Stimulated activated effector memory CD8-positive, alpha-beta T cell treated with anti-CD3 and anti-CD28 coated beads, Interleukin-12 subunit alpha, Interleukin-12 subunit beta, amount 100 ng/mL, for 72 hours (primary cell): ENCODE measurements at regions not wholly inside any gene's neighbourhood (a gene's known extent, or its start where the extent isn't known, plus 50 kb on each side); places are given as distances from the start of the nearest gene placed in this dataset.
A peak's percentile ranks its signal among the peaks of the same experiment; 100 is the strongest.

ENCODE experiments used
- ATAC-seq: fragments of 150-1000 bp; cut with Tn5 transposase; 2 replicates; pipeline ENCODE4 v1.10.0; 2021
- DNase-seq, 2 donors: peaks; one replicate each; pipeline ENCODE4 v3.0.0; 2021 to 2022; ENCODE audit warnings: low spot score in 2 of 2
- H3K27ac Mint-ChIP-seq: one replicate; pipeline ENCODE4 v1.8.0; 2022; ENCODE audit warnings: mild to moderate bottlenecking, mixed read lengths
- H3K36me3 Mint-ChIP-seq: one replicate; pipeline ENCODE4 v1.8.0; 2022; ENCODE audit warnings: mild to moderate bottlenecking, mixed read lengths
- H3K4me1 Mint-ChIP-seq: one replicate; pipeline ENCODE4 v1.8.0; 2022; ENCODE audit warnings: mixed read lengths
- H3K4me3 Mint-ChIP-seq: one replicate; pipeline ENCODE4 v1.8.0; 2022; ENCODE audit warnings: mild to moderate bottlenecking, mixed read lengths
- H3K9me3 Mint-ChIP-seq: one replicate; pipeline ENCODE4 v1.8.0; 2022; ENCODE audit warnings: mixed read lengths

DNA sequence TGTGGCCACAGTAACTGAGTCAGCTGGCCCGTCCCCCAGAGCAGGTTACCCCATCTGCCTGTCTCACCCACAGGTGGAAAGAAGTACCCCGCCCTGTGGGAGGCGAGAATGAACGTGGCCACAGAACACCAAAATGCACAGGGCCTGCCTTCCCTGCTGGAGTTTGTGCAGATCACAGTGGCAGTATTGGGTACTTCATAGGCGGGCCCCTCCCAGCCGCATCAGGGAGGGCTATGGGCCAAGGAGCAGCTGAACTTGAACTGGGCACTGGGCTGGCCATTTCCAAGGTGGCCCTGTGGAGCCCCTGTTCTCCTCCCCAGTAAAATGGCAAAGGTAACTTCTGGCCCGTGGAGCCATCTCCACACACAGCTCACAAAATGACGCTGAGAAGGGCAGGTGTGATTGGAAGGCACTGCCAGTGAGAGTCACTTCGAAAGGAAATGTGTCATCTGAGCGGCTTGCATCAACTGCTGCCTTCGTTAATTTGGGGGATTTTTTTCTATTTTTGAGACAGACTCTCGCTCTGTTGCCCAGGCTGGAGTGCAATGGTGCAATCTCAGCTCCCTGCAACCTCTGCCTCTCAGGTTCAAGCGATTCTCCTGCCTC is 162.9 kb downstream of the ENGASE start:
- H3K4me3 Mint-ChIP-seq = no peak overlapping the region
- no peak overlapping the region for H3K27ac Mint-ChIP-seq
- ATAC-seq (no peak), DNase-seq (no peak)
- no peaks in the 10 kb centered on the region for H3K4me1 Mint-ChIP-seq
- no peaks in the 10 kb centered on the region for H3K9me3 Mint-ChIP-seq
- no peaks in the 10 kb centered on the region for H3K36me3 Mint-ChIP-seq

DNA sequence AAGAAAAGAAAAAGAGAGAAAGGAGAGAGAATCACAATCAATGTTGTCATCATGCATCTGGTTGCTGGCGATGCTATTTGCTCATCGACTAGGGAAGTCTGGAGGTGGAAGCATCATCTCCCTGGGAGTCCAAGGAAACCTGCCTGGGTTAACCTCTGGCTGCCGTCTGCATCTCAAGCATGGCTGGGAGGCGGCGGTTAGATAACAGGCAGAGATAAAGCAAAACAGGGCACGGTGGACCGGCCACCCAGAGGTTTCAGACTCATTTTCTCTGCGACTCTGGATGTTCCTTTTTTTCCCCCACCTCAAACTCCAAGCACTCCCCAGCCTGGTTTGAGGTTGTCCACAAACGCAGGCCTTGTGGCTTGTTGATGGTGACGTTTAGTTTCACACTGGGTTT is 161.2 kb downstream of the ENGASE start:
- Mint-ChIP-seq H3K9me3 (no peaks in the 10 kb centered on the region), H3K4me3 (no peak overlapping the region), H3K36me3 (no peaks in the 10 kb centered on the region), H3K27ac (no peak overlapping the region), H3K4me1 (no peaks in the 10 kb centered on the region)
- no peak for ATAC-seq
- no peak for DNase-seq

DNA sequence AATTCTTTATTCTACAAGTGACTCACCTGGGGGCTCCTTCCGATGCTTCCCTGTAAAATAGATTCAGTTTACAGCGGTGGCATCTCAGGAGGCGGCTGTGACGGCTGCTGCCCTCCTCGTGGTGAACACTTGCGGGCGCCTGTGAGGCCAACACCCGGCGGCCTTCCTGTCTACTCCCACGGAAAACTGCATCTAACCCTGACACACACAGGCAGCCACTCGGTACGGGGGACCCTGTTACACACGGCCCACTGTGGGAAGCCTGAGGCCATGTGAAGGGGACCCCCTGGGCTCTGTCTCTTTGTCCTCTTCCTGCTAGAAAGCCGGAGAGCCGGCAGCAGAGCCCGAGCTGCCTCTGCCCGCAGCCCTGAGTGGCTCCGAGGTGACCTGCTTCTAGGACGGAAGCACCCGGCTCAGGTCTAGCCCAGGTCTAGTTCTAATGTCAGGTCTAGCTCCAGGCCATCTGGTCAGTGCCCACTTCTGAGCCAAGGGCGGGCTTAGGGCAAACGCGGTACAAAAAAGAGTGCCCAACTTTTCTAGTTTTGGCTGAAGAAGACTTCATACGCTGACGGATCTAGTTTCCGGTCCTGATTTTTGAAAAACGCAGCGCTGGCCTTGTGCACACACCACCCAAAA is 159.4 kb downstream of the ENGASE start:
- H3K4me3 Mint-ChIP-seq = no peak overlapping the region
- H3K4me1 Mint-ChIP-seq = no peaks in the 10 kb centered on the region
- no peaks in the 10 kb centered on the region for H3K36me3 Mint-ChIP-seq
- DNase-seq (no peak), ATAC-seq (no peak)
- no peak overlapping the region for H3K27ac Mint-ChIP-seq
- H3K9me3 Mint-ChIP-seq = no peaks in the 10 kb centered on the region

DNA sequence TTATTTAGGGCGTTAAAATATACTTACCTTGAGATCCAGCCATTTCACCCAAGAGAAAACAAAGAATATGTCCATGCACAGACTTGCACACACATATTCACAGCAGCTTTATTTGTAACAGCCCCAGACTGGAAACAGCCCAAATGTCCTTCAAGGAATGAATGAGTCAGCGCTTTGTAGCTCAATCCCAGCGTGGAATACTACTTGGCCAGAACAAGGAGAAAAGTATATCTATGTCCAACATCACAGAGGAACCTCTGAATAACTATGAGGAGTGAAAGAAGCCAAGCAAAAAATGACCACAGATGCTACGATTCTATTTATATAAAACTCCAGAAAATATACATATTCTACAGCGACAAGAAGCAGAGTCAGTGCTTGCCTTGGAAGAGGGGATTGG is 158.3 kb downstream of the ENGASE start:
- Mint-ChIP-seq H3K4me1 (no peaks in the 10 kb centered on the region), H3K36me3 (no peaks in the 10 kb centered on the region), H3K9me3 (no peaks in the 10 kb centered on the region), H3K27ac (no peak overlapping the region), H3K4me3 (no peak overlapping the region)
- DNase-seq (no peak), ATAC-seq (no peak)

DNA sequence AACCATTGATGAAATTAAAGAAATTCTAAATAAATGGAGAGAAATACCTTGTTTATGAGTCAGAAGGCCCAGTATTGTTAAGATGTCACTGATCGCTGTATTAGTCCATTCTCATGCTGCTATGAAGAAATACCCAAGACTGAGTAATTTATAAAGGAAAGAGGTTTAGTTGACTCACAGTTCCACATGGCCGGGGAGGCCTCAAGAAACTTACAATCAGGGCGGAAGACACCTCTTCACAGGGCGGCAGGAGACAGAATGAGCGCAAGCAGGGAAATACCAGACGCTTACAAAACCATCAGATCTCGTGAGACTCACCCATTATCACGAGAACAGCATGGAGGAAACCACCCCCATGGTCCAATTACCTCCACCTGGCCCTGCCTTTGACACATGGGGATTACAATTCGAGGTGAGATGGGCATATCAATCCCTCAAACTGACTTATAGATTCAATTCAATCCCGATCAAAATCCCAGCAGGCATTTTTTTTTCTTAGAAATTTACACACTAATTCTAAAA is 157.2 kb downstream of the ENGASE start:
- ATAC-seq (no peak), DNase-seq (no peak)
- Mint-ChIP-seq H3K4me3 (no peak overlapping the region), H3K27ac (no peak overlapping the region), H3K4me1 (no peaks in the 10 kb centered on the region), H3K9me3 (no peaks in the 10 kb centered on the region), H3K36me3 (no peaks in the 10 kb centered on the region)

GRCh38 chr17:79230576-79230975 is 156.0 kb downstream of the ENGASE start:
- no peak for DNase-seq
- Mint-ChIP-seq H3K9me3 (no peaks in the 10 kb centered on the region), H3K4me1 (no peaks in the 10 kb centered on the region), H3K4me3 (no peak overlapping the region), H3K36me3 (no peaks in the 10 kb centered on the region), H3K27ac (no peak overlapping the region)
- no peak for ATAC-seq

GRCh38 chr17:79226037-79226436 is 151.4 kb downstream of the ENGASE start:
- H3K4me3 Mint-ChIP-seq = no peak overlapping the region
- no peak overlapping the region for H3K27ac Mint-ChIP-seq
- no peaks in the 10 kb centered on the region for H3K36me3 Mint-ChIP-seq
- H3K9me3 Mint-ChIP-seq = no peaks in the 10 kb centered on the region
- DNase-seq = no peak
- H3K4me1 Mint-ChIP-seq = no peaks in the 10 kb centered on the region
- no peak for ATAC-seq

DNA sequence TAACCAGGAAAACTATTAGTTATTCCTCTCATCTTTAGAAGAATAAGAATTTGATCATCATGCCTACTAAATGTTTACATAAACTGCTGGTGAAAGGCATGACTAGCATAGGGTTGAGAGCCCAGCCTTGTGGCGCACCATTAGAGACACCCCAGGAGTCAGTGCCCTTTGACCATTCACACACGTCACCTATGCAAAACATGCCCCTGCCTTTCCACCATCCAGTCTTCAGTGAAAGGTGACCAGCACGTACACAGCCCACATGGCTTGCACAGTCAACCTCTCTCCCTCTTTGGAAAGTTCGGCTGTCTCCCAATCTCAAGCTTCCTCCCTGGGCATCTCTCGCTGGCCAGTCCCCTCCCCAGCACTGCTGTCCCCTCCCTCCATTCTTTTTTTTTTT is 150.3 kb downstream of the ENGASE start:
- peaks cover 8% of the 10 kb centered on the region for H3K4me1 Mint-ChIP-seq
- no peak for ATAC-seq
- no peak overlapping the region for H3K27ac Mint-ChIP-seq
- no peak overlapping the region for H3K4me3 Mint-ChIP-seq
- H3K9me3 Mint-ChIP-seq = no peaks in the 10 kb centered on the region
- H3K36me3 Mint-ChIP-seq = peaks cover 6% of the 10 kb centered on the region
- DNase-seq = no peak

- Mint-ChIP-seq H3K4me3 (no peak overlapping the region), H3K27ac (no peak overlapping the region), H3K9me3 (no peaks in the 10 kb centered on the region), H3K36me3 (peaks cover 6% of the 10 kb centered on the region), H3K4me1 (peaks cover 8% of the 10 kb centered on the region)
- no peak for ATAC-seq
- DNase-seq = no peak
Measured at GRCh38 chr17:79224476-79224875, 149.9 kb downstream of the ENGASE start.

DNA sequence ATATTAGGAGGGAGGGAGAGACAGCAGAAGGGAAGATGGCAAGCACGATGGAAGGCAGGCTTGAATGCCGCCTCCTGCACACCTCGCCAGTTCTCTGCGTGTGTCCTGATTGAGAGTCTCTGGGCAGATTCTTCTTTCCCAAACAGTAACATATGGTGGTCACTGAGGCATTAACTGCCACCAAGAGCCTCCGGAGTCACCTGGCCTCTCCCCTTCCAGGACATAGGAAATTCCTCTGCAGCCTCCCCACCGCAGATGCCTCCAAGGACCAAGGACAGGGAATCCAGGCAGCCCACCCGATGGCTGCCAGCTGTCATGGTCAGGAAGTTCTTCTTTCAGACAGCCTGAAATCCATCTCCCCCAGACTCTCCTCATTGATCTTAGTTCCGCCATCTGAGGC is 149.3 kb downstream of the ENGASE start:
- no peak overlapping the region for H3K27ac Mint-ChIP-seq
- H3K4me3 Mint-ChIP-seq = no peak overlapping the region
- no peaks in the 10 kb centered on the region for H3K9me3 Mint-ChIP-seq
- DNase-seq = no peak
- peaks cover 8% of the 10 kb centered on the region for H3K4me1 Mint-ChIP-seq
- no peak for ATAC-seq
- H3K36me3 Mint-ChIP-seq = peaks cover 6% of the 10 kb centered on the region

- no peak for DNase-seq
- Mint-ChIP-seq H3K4me3 (no peak overlapping the region), H3K36me3 (peaks cover 6% of the 10 kb centered on the region), H3K4me1 (peaks cover 8% of the 10 kb centered on the region), H3K9me3 (no peaks in the 10 kb centered on the region), H3K27ac (no peak overlapping the region)
- no peak for ATAC-seq
Measured at GRCh38 chr17:79223471-79223870, 148.8 kb downstream of the ENGASE start.

DNA sequence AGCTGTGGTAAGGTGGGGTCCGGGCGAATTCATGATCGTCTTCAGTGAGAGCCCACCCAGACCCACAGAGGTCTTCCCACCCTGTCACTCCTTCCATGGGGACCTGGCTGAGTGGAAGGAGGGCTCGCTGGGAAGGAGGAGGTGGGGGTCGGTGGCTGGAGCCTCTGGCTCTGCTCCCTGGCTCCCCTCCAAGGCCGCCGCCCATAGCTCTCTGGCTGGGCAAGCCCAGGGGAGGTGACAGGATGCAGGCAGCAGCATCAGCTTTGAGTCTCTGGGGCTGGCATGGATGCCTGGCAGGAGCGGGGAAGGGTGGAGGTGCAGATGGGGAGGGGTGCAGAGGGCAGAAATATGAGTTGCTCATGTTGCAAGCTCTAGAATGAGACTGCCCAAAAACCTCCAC is 147.0 kb downstream of the ENGASE start:
- Mint-ChIP-seq H3K27ac (no peak overlapping the region), H3K9me3 (no peaks in the 10 kb centered on the region), H3K36me3 (peaks cover 6% of the 10 kb centered on the region), H3K4me1 (peaks cover 8% of the 10 kb centered on the region), H3K4me3 (no peak overlapping the region)
- DNase-seq (no peak), ATAC-seq (no peak)

- peaks cover 6% of the 10 kb centered on the region for H3K36me3 Mint-ChIP-seq
- ATAC-seq (peak; percentile 16), DNase-seq (no peak)
- no peaks in the 10 kb centered on the region for H3K9me3 Mint-ChIP-seq
- H3K27ac Mint-ChIP-seq = no peak overlapping the region
- H3K4me1 Mint-ChIP-seq = peaks cover 8% of the 10 kb centered on the region
- peak overlapping the region; percentile 33 for H3K4me3 Mint-ChIP-seq
Measured at GRCh38 chr17:79220713-79221291, 146.2 kb downstream of the ENGASE start.

GRCh38 chr17:79220201-79220712 is 145.6 kb downstream of the ENGASE start:
- no peak for DNase-seq
- H3K4me1 Mint-ChIP-seq = peaks cover 8% of the 10 kb centered on the region
- no peak overlapping the region for H3K27ac Mint-ChIP-seq
- no peak for ATAC-seq
- H3K36me3 Mint-ChIP-seq = peaks cover 6% of the 10 kb centered on the region
- H3K4me3 Mint-ChIP-seq = peak overlapping the region; percentile 33
- no peaks in the 10 kb centered on the region for H3K9me3 Mint-ChIP-seq

GRCh38 chr17:79219208-79219935 is 144.7 kb downstream of the ENGASE start:
- no peaks in the 10 kb centered on the region for H3K9me3 Mint-ChIP-seq
- H3K36me3 Mint-ChIP-seq = peaks cover 6% of the 10 kb centered on the region
- H3K4me1 Mint-ChIP-seq = peaks cover 8% of the 10 kb centered on the region
- no peak for ATAC-seq
- no peak for DNase-seq
- no peak overlapping the region for H3K4me3 Mint-ChIP-seq
- no peak overlapping the region for H3K27ac Mint-ChIP-seq
